PC-9 (cell line): ENCODE measurements at regions not wholly inside any gene's neighbourhood (a gene's known extent, or its start where the extent isn't known, plus 50 kb on each side); places are given as distances from the start of the nearest gene placed in this dataset.

ENCODE experiments used
- CTCF ChIP-seq: fragments of 200-600 bp; sonication (generic); conservative IDR thresholded peaks from 2 replicates; pipeline ENCODE4 v1.6.1; 2017; ENCODE audit warnings: mixed run types, antibody characterized with exemption, mild to moderate bottlenecking, moderate library complexity
- EZH2 ChIP-seq: fragments of 200-600 bp; sonication (generic); IDR thresholded peaks from 2 replicates; pipeline ENCODE4 v1.8.0; 2017; ENCODE audit warnings: antibody characterized with exemption, low read depth

GRCh38 chr6:960356-960755, 267.4 kb upstream of the EXOC2 start:
- TF ChIP-seq CTCF (no peak), EZH2 (no peak)
